Loucy (cell line): ENCODE measurements at regions not wholly inside any gene's neighbourhood (a gene's known extent, or its start where the extent isn't known, plus 50 kb on each side); places are given as distances from the start of the nearest gene placed in this dataset.

Source experiments
- EZH2phosphoT487 ChIP-seq: fragments of 200-600 bp; IDR thresholded peaks from 2 replicates; pipeline ENCODE4 v1.6.1; 2018; ENCODE audit warnings: antibody characterized with exemption, mild to moderate bottlenecking, moderate library complexity, borderline replicate concordance
- TF ChIP-seq, protein P1 (sequence below): fragments of 200-600 bp; sonication (generic); conservative IDR thresholded peaks from 2 replicates; pipeline ENCODE4 v1.5.1; 2014; ENCODE audit warnings: mild to moderate bottlenecking, antibody characterized with exemption, low read length

DNA sequence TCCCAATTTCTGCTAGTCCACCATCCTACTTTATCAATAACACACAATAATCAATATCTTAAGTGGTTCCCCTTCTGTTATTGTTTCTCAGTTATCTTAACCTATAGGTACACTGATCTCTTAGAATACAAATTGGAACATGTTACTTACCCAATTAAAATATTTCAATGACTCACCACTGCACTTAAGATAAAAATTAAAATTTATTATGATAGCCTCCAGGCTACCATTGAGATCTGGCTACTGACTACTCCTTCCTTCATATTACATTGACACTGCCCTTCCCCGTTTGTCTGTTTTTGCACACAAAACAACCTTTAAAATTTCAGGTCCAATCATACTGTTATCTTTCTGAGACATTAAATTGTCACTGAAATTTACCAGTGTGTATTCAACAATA, 1074.7 kb downstream of the ADGRL3 start:
- TF ChIP-seq, protein P1, sequence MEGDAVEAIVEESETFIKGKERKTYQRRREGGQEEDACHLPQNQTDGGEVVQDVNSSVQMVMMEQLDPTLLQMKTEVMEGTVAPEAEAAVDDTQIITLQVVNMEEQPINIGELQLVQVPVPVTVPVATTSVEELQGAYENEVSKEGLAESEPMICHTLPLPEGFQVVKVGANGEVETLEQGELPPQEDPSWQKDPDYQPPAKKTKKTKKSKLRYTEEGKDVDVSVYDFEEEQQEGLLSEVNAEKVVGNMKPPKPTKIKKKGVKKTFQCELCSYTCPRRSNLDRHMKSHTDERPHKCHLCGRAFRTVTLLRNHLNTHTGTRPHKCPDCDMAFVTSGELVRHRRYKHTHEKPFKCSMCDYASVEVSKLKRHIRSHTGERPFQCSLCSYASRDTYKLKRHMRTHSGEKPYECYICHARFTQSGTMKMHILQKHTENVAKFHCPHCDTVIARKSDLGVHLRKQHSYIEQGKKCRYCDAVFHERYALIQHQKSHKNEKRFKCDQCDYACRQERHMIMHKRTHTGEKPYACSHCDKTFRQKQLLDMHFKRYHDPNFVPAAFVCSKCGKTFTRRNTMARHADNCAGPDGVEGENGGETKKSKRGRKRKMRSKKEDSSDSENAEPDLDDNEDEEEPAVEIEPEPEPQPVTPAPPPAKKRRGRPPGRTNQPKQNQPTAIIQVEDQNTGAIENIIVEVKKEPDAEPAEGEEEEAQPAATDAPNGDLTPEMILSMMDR, result no peak
- TF ChIP-seq EZH2phosphoT487, result no peak
